CD4-positive, alpha-beta memory T cell (primary cell): ENCODE measurements at regions not wholly inside any gene's neighbourhood (a gene's known extent, or its start where the extent isn't known, plus 50 kb on each side); places are given as distances from the start of the nearest gene placed in this dataset.

Experiments used
- CTCF ChIA-PET: fragments of 350-600 bp; sonication (Branson Sonifier 250); formaldehyde crosslinking; loops from one replicate; lab custom pipeline; 2021; ENCODE audit warnings: inconsistent platforms; ENCODE audit not compliant: partially characterized antibody; lab: Charles Lee
- POLR2A ChIA-PET: fragments of 350-600 bp; sonication (Branson Sonifier 250); formaldehyde crosslinking; loops from one replicate; lab custom pipeline; 2021; ENCODE audit not compliant: partially characterized antibody; lab: Charles Lee
- DNase-seq, 5 donors: peaks; one replicate each; pipeline versions ENCODE4 v3.0.0 to v3.0.0-alpha.2; 2020 to 2022; ENCODE audit warnings: mixed read lengths in 1 of 5
- H3K27ac ChIP-seq: one replicate; pipeline ENCODE4 v1.7.0; 2013; ENCODE audit warnings: low read depth, low read length
- H3K27me3 ChIP-seq: 2 replicates; pipeline ENCODE4 v1.7.0; 2013; ENCODE audit warnings: mild to moderate bottlenecking, low read length, moderate library complexity; ENCODE audit not compliant: insufficient read depth
- H3K36me3 ChIP-seq: 2 replicates; pipeline ENCODE4 v1.7.0; 2013; ENCODE audit warnings: mild to moderate bottlenecking, low read length, moderate library complexity; ENCODE audit not compliant: insufficient read depth
- H3K4me1 ChIP-seq: 2 replicates; pipeline ENCODE4 v1.7.0; 2013; ENCODE audit warnings: mild to moderate bottlenecking, low read length, moderate library complexity; ENCODE audit not compliant: insufficient read depth
- H3K4me3 ChIP-seq, 2 donors: one replicate each; pipeline ENCODE4 v1.7.0; 2013; ENCODE audit warnings: low read length in 2 of 2, mild to moderate bottlenecking in 1 of 2
- H3K9me3 ChIP-seq, 2 donors: one replicate each; pipeline ENCODE4 v1.7.0; 2013; ENCODE audit warnings: low read length in 2 of 2, control low read depth in 1 of 2; ENCODE audit not compliant: control insufficient read depth in 1 of 2
- H3K27ac Mint-ChIP-seq, 7 donors: one replicate each; pipeline ENCODE4 v1.8.0; 2020 to 2021; ENCODE audit warnings: mixed read lengths in 7 of 7, mild to moderate bottlenecking in 6 of 7, inconsistent platforms in 3 of 7, moderate library complexity in 3 of 7
- H3K27me3 Mint-ChIP-seq, 2 donors: one replicate each; pipeline ENCODE4 v1.8.0; 2020 to 2021; ENCODE audit warnings: mixed read lengths in 2 of 2
- H3K36me3 Mint-ChIP-seq, 2 donors: one replicate each; pipeline ENCODE4 v1.8.0; 2020 to 2021; ENCODE audit warnings: mixed read lengths in 2 of 2, inconsistent platforms in 1 of 2, mild to moderate bottlenecking in 1 of 2
- H3K4me1 Mint-ChIP-seq, 4 donors: one replicate each; pipeline ENCODE4 v1.8.0; 2020 to 2021; ENCODE audit warnings: mixed read lengths in 4 of 4, mild to moderate bottlenecking in 1 of 4
- H3K4me3 Mint-ChIP-seq, 8 donors: one replicate each; pipeline ENCODE4 v1.8.0; 2020 to 2021; ENCODE audit warnings: mixed read lengths in 8 of 8, mild to moderate bottlenecking in 7 of 8, moderate library complexity in 6 of 8, inconsistent platforms in 3 of 8
- H3K9me3 Mint-ChIP-seq, 8 donors: one replicate each; pipeline ENCODE4 v1.8.0; 2020 to 2021; ENCODE audit warnings: mixed read lengths in 8 of 8, mild to moderate bottlenecking in 5 of 8, inconsistent platforms in 3 of 8, moderate library complexity in 1 of 8
- intact Hi-C: fragments of 100-400 bp; cut with micrococcal nuclease; formaldehyde crosslinking; loops from one replicate; pipeline ENCODE4 v1.15.1; 2023

- intact Hi-C loops = no loop called here
- Mint-ChIP-seq H3K36me3 (no peaks in the 10 kb centered on the region), H3K27me3 (no peaks in the 10 kb centered on the region), H3K27ac (no peak overlapping the region), H3K4me1 (no peaks in the 10 kb centered on the region), H3K9me3 (peaks cover 0 to 11% (median 9%) of the 10 kb centered on the region in 8 donors), H3K4me3 (no peak overlapping the region)
- no peaks in the 10 kb centered on the region for H3K4me1 ChIP-seq
- H3K27ac ChIP-seq = no peak overlapping the region
- POLR2A ChIA-PET = no interaction called here
- CTCF ChIA-PET = no interaction called here
- H3K9me3 ChIP-seq = no peaks in the 10 kb centered on the region
- no peaks in the 10 kb centered on the region for H3K27me3 ChIP-seq
- H3K4me3 ChIP-seq = no peak overlapping the region
- DNase-seq = no peak
- H3K36me3 ChIP-seq = no peaks in the 10 kb centered on the region
Observed at GRCh38 chr2:78907089-78907488, 118.4 kb upstream of the REG3G start.

GRCh38 chr2:78908973-78909372, 116.5 kb upstream of the REG3G start:
- no peaks in the 10 kb centered on the region for H3K27me3 Mint-ChIP-seq
- DNase-seq = no peak
- H3K9me3 Mint-ChIP-seq = peaks cover 0 to 11% (median 7%) of the 10 kb centered on the region in 8 donors
- H3K9me3 ChIP-seq = no peaks in the 10 kb centered on the region
- H3K4me3 Mint-ChIP-seq = no peak overlapping the region
- no peak overlapping the region for H3K4me3 ChIP-seq
- H3K4me1 ChIP-seq = no peaks in the 10 kb centered on the region
- ChIA-PET CTCF (no interaction called here), POLR2A (no interaction called here)
- H3K27me3 ChIP-seq = no peaks in the 10 kb centered on the region
- intact Hi-C loops = no loop called here
- no peak overlapping the region for H3K27ac Mint-ChIP-seq
- no peaks in the 10 kb centered on the region for H3K36me3 ChIP-seq
- no peak overlapping the region for H3K27ac ChIP-seq
- H3K4me1 Mint-ChIP-seq = no peaks in the 10 kb centered on the region
- no peaks in the 10 kb centered on the region for H3K36me3 Mint-ChIP-seq

DNA sequence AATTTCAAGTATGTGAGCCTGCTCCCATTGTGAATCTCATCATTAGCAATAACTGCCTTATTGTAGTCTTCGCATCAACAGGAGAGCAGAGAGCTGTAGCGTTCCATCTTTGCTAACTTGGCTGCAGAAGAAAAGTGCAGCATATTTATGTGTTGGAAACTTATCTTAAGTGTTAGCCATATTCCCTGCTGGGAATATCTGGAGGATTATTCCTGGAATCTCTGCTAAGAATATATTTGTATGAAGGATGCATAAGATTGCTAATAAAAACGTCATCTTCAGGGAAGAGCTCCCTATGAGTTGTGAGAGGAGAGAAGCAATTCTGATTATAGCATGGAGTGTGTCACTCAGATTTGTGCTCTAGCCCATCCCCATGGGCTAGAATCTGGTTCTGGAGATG, 115.1 kb upstream of the REG3G start:
- no peaks in the 10 kb centered on the region for H3K4me1 ChIP-seq
- DNase-seq = no peak
- Mint-ChIP-seq H3K36me3 (no peaks in the 10 kb centered on the region), H3K4me1 (no peaks in the 10 kb centered on the region), H3K27me3 (no peaks in the 10 kb centered on the region), H3K4me3 (no peak overlapping the region), H3K27ac (no peak overlapping the region), H3K9me3 (peaks cover 0 to 15% (median 6%) of the 10 kb centered on the region in 8 donors)
- no peaks in the 10 kb centered on the region for H3K9me3 ChIP-seq
- no peaks in the 10 kb centered on the region for H3K36me3 ChIP-seq
- intact Hi-C loops = no loop called here
- no peak overlapping the region for H3K4me3 ChIP-seq
- no peaks in the 10 kb centered on the region for H3K27me3 ChIP-seq
- ChIA-PET CTCF (no interaction called here), POLR2A (no interaction called here)
- H3K27ac ChIP-seq = no peak overlapping the region

GRCh38 chr2:78913257-78913656, 112.2 kb upstream of the REG3G start:
- H3K9me3 ChIP-seq = no peaks in the 10 kb centered on the region
- Mint-ChIP-seq H3K27me3 (no peaks in the 10 kb centered on the region), H3K9me3 (peaks cover 0 to 15% (median 11%) of the 10 kb centered on the region in 8 donors), H3K4me1 (no peaks in the 10 kb centered on the region), H3K36me3 (no peaks in the 10 kb centered on the region), H3K27ac (no peak overlapping the region), H3K4me3 (no peak overlapping the region)
- no peaks in the 10 kb centered on the region for H3K27me3 ChIP-seq
- no peaks in the 10 kb centered on the region for H3K4me1 ChIP-seq
- no peak overlapping the region for H3K4me3 ChIP-seq
- ChIA-PET POLR2A (no interaction called here), CTCF (no interaction called here)
- intact Hi-C loops = no loop called here
- no peaks in the 10 kb centered on the region for H3K36me3 ChIP-seq
- no peak for DNase-seq
- H3K27ac ChIP-seq = no peak overlapping the region

- DNase-seq = no peak
- Mint-ChIP-seq H3K9me3 (peaks cover 2 to 27% (median 13%) of the 10 kb centered on the region in 8 donors), H3K27ac (no peak overlapping the region), H3K4me1 (no peaks in the 10 kb centered on the region), H3K27me3 (no peaks in the 10 kb centered on the region), H3K36me3 (no peaks in the 10 kb centered on the region), H3K4me3 (no peak overlapping the region)
- no peaks in the 10 kb centered on the region for H3K36me3 ChIP-seq
- CTCF ChIA-PET = no interaction called here
- POLR2A ChIA-PET = no interaction called here
- no peaks in the 10 kb centered on the region for H3K9me3 ChIP-seq
- intact Hi-C loops = no loop called here
- H3K4me1 ChIP-seq = no peaks in the 10 kb centered on the region
- no peak overlapping the region for H3K27ac ChIP-seq
- no peak overlapping the region for H3K4me3 ChIP-seq
- H3K27me3 ChIP-seq = no peaks in the 10 kb centered on the region
Observed at GRCh38 chr2:78925258-78925657, 100.2 kb upstream of the REG3G start.

GRCh38 chr2:78928502-78928901, 97.0 kb upstream of the REG3G start:
- Mint-ChIP-seq H3K36me3 (no peaks in the 10 kb centered on the region), H3K27me3 (no peaks in the 10 kb centered on the region), H3K9me3 (peaks cover 2 to 35% (median 14%) of the 10 kb centered on the region in 8 donors), H3K4me3 (no peak overlapping the region), H3K4me1 (no peaks in the 10 kb centered on the region), H3K27ac (no peak overlapping the region)
- POLR2A ChIA-PET = no interaction called here
- Histone ChIP-seq H3K27me3 (no peaks in the 10 kb centered on the region), H3K4me3 (no peak overlapping the region), H3K4me1 (no peaks in the 10 kb centered on the region), H3K27ac (no peak overlapping the region), H3K9me3 (no peaks in the 10 kb centered on the region), H3K36me3 (no peaks in the 10 kb centered on the region)
- CTCF ChIA-PET = no interaction called here
- DNase-seq = no peak
- intact Hi-C loops = no loop called here

DNA sequence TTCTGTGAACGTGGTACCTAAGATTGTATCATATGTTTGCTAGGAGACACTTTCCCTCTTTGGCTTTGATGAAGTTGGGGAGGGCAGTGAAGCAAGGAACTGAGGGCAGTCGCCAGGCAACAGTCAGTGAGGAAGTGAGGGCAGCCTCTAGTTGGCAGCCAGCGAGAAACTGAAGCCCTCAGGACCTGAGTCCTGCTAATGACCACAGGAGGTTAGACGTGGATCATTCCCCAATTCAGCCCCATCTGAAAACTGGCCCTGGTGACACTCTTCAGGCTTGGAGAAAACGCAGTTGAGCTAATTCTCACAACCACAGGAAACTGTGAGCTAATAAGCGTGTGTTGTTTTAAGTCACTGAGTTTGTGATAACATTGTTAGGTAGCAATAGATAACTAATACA, 84.5 kb upstream of the REG3G start:
- H3K27ac Mint-ChIP-seq = no peak overlapping the region
- H3K9me3 Mint-ChIP-seq = peaks cover 0 to 7% (median 4%) of the 10 kb centered on the region in 8 donors
- H3K36me3 Mint-ChIP-seq = no peaks in the 10 kb centered on the region
- Histone ChIP-seq H3K27me3 (no peaks in the 10 kb centered on the region), H3K4me3 (no peak overlapping the region), H3K27ac (no peak overlapping the region), H3K4me1 (no peaks in the 10 kb centered on the region), H3K36me3 (no peaks in the 10 kb centered on the region), H3K9me3 (no peaks in the 10 kb centered on the region)
- POLR2A ChIA-PET = no interaction called here
- no peak for DNase-seq
- CTCF ChIA-PET = no interaction called here
- peak overlapping the region in 1 of 8 donors; percentile 46 for H3K4me3 Mint-ChIP-seq
- no peaks in the 10 kb centered on the region for H3K4me1 Mint-ChIP-seq
- intact Hi-C loops = no loop called here
- no peaks in the 10 kb centered on the region for H3K27me3 Mint-ChIP-seq

GRCh38 chr2:78941751-78942150, 83.8 kb upstream of the REG3G start:
- Histone ChIP-seq H3K4me3 (no peak overlapping the region), H3K9me3 (no peaks in the 10 kb centered on the region), H3K4me1 (no peaks in the 10 kb centered on the region), H3K27ac (no peak overlapping the region), H3K36me3 (no peaks in the 10 kb centered on the region), H3K27me3 (no peaks in the 10 kb centered on the region)
- Mint-ChIP-seq H3K27me3 (no peaks in the 10 kb centered on the region), H3K36me3 (no peaks in the 10 kb centered on the region), H3K27ac (no peak overlapping the region), H3K9me3 (peaks cover 0 to 10% (median 2%) of the 10 kb centered on the region in 8 donors), H3K4me3 (no peak overlapping the region), H3K4me1 (no peaks in the 10 kb centered on the region)
- no peak for DNase-seq
- CTCF ChIA-PET = no interaction called here
- intact Hi-C loops = no loop called here
- POLR2A ChIA-PET = no interaction called here
